Lung (tissue), 11 donors: ENCODE measurements at regions not wholly inside any gene's neighbourhood (a gene's known extent, or its start where the extent isn't known, plus 50 kb on each side); places are given as distances from the start of the nearest gene placed in this dataset.

Experiments used
- ATAC-seq: fragments of 200-7000 bp; cut with Tn5 transposase; one replicate; pipeline ENCODE4 v1.9.1; 2020; ENCODE audit warnings: moderate number of reproducible peaks; ENCODE audit not compliant: insufficient read depth, low FRiP score
- DNase-seq, 3 donors: peaks; one replicate each; pipeline ENCODE4 v3.0.0-alpha.2; 2013 to 2017
- H3K27ac ChIP-seq, 2 donors: one replicate each; pipeline ENCODE4 v1.5.1; 2013; ENCODE audit warnings: mild to moderate bottlenecking in 2 of 2, moderate library complexity in 2 of 2, control low read depth in 1 of 2, inconsistent platforms in 1 of 2, low read depth in 1 of 2, low read length in 1 of 2
- H3K27me3 ChIP-seq, 3 donors: one replicate each; pipeline ENCODE4 v1.5.1; 2013; ENCODE audit warnings: low read length in 2 of 3; ENCODE audit not compliant: control insufficient read depth in 3 of 3, insufficient read depth in 3 of 3
- H3K36me3 ChIP-seq, 4 donors: one replicate each; pipeline ENCODE4 v1.5.1; 2013; ENCODE audit warnings: low read length in 4 of 4, mild to moderate bottlenecking in 1 of 4, moderate library complexity in 1 of 4; ENCODE audit not compliant: control insufficient read depth in 4 of 4, insufficient read depth in 4 of 4
- H3K4me1 ChIP-seq, 5 donors: one replicate each; pipeline ENCODE4 v1.5.1; 2013; ENCODE audit warnings: low read length in 5 of 5, mild to moderate bottlenecking in 2 of 5, moderate library complexity in 1 of 5; ENCODE audit not compliant: control insufficient read depth in 5 of 5, insufficient read depth in 5 of 5
- H3K4me3 ChIP-seq: one replicate; pipeline ENCODE4 v1.5.1; 2013; ENCODE audit warnings: mild to moderate bottlenecking, control low read depth, moderate library complexity
- H3K9ac ChIP-seq, 2 donors: one replicate each; pipeline ENCODE4 v1.5.1; 2013; ENCODE audit warnings: low read length in 2 of 2, control low read depth in 1 of 2; ENCODE audit not compliant: insufficient read depth in 1 of 2
- H3K9me3 ChIP-seq, 4 donors: one replicate each; pipeline ENCODE4 v1.5.1; 2013; ENCODE audit warnings: low read length in 3 of 4, mild to moderate bottlenecking in 1 of 4, moderate library complexity in 1 of 4; ENCODE audit not compliant: control insufficient read depth in 4 of 4, insufficient read depth in 3 of 4
- WGBS, 2 donors: extraction: QIAGEN DNeasy Blood & Tissue Kit; methylation state at CpG; one replicate each; pipeline ENCODE4 v1.1.7; 2013; 5-methylcytosine and 5-hydroxymethylcytosine counted together
- TF ChIP-seq, protein P1 (sequence below): IDR thresholded peaks from 2 replicates; pipeline ENCODE4 v1.5.1; 2012; ENCODE audit warnings: mild to moderate bottlenecking; ENCODE audit errors: control extremely low read depth, extremely low read depth
- donor health status: control.
- donor health status: control.
- donor health status: Bipolar disorder and iron deficiency.
- donor health status: healthy.
- donor health status: DM: yes; HTN: yes; CAD: no.

DNA sequence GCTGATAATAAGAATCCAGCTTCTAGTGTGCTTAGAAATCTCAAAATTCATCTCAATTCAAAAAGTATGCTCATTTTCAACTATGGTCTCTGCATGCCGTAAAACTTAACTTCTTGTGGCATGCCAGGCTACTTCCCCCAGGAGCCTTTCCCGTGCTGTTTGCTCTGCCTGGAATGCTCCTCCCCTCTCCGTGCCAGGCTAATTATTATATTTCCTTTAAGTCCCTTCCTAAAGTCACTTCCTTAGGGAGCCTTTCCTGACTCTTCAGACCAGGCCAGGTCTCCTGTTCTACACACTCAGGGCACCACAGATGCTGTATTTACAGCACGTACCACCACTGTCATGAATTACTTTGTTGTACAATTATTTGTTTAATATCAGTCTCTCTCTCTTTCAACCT is 67.1 kb upstream of the PPP2R5A start:
- Histone ChIP-seq H3K4me1 (peaks cover 4 to 32% (median 12%) of the 10 kb centered on the region in 5 donors), H3K4me3 (no peak overlapping the region), H3K9ac (no peak overlapping the region), H3K36me3 (no peaks in the 10 kb centered on the region), H3K9me3 (no peaks in the 10 kb centered on the region), H3K27me3 (no peaks in the 10 kb centered on the region), H3K27ac (peak overlapping the region in 1 of 2 donors; percentile 56)
- DNase-seq (peak in 1 of 3 donors; percentile 39), ATAC-seq (no peak)
- WGBS, 2 donors: 44 to 65% methylated on average over 4 of the region's 4 CpGs
- TF ChIP-seq, protein P1, sequence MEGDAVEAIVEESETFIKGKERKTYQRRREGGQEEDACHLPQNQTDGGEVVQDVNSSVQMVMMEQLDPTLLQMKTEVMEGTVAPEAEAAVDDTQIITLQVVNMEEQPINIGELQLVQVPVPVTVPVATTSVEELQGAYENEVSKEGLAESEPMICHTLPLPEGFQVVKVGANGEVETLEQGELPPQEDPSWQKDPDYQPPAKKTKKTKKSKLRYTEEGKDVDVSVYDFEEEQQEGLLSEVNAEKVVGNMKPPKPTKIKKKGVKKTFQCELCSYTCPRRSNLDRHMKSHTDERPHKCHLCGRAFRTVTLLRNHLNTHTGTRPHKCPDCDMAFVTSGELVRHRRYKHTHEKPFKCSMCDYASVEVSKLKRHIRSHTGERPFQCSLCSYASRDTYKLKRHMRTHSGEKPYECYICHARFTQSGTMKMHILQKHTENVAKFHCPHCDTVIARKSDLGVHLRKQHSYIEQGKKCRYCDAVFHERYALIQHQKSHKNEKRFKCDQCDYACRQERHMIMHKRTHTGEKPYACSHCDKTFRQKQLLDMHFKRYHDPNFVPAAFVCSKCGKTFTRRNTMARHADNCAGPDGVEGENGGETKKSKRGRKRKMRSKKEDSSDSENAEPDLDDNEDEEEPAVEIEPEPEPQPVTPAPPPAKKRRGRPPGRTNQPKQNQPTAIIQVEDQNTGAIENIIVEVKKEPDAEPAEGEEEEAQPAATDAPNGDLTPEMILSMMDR: no peak

DNA sequence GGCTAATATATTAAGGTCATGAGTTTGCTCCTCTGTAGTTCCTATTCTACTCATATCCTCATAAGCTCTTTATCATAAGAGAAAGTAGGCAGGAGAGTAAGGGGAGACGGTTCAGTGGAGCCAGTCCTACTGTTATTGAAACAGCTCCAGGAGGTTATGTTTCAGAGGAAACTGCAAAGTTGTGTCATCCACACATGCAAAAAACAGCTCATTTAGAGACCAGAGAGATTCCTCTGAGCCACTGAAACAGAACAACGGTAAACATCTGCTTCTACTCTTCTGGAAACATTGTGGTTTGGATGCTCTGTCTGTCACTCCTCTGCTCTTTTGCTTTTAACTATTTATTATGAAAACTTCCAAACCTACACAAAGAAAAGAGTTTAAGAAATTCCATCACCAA is 66.3 kb upstream of the PPP2R5A start:
- TF ChIP-seq, protein P1: no peak
- Histone ChIP-seq H3K4me3 (no peak overlapping the region), H3K36me3 (no peaks in the 10 kb centered on the region), H3K27me3 (no peaks in the 10 kb centered on the region), H3K27ac (no peak overlapping the region), H3K9ac (no peak overlapping the region), H3K9me3 (no peaks in the 10 kb centered on the region), H3K4me1 (peaks cover 4 to 29% (median 12%) of the 10 kb centered on the region in 5 donors)
- peak in 2 of 3 donors; percentile 60 to 74 for DNase-seq
- ATAC-seq: no peak
- WGBS, 2 donors: 13 to 15% methylated on average over 2 of the region's 2 CpGs

DNA sequence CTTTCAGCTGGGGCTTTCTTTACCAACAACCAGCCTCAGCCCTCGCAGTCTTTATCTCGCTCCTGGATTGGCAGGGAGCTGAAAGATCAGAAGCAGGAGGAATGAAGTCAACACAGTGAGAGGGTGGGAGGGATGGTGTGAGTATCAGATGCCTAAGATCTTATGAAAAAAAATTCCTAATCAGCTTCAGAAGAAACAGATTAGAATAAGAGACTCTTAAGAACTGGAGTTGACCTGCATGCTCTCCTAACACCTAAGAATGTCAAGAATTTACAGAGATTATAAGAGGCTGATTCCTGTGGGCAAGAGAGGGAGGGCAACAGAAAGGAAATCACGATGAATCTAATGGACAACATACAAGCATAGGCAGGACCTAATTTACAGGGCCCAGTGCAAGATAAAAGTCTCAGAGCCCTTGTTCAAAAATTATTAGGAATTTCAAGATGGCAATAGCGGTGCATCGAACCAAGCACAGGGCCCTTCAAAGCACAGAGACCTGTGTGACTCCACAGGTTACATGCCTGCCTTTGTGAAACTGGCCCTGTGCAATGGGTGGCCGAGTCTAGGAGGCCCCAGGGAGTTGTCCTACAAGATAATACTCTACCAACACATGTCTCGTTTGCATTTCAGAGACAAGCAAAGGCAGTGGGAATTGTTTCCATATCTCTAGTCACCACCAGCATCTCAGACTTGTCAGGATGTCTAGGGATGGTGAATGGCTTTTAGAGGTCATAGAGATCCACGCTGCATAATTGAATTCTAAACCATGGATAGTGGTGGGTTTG is 65.3 kb upstream of the PPP2R5A start:
- DNase-seq: peak; percentile 38 to 71 (median 56)
- Histone ChIP-seq H3K27ac (no peak overlapping the region), H3K36me3 (no peaks in the 10 kb centered on the region), H3K4me1 (peaks cover 4 to 23% (median 12%) of the 10 kb centered on the region in 5 donors), H3K9me3 (no peaks in the 10 kb centered on the region), H3K9ac (no peak overlapping the region), H3K27me3 (no peaks in the 10 kb centered on the region), H3K4me3 (no peak overlapping the region)
- 72 to 89% methylated on average over 8 of the region's 8 CpGs for WGBS, 2 donors
- TF ChIP-seq, protein P1: no peak
- peak; percentile 78 for ATAC-seq

DNA sequence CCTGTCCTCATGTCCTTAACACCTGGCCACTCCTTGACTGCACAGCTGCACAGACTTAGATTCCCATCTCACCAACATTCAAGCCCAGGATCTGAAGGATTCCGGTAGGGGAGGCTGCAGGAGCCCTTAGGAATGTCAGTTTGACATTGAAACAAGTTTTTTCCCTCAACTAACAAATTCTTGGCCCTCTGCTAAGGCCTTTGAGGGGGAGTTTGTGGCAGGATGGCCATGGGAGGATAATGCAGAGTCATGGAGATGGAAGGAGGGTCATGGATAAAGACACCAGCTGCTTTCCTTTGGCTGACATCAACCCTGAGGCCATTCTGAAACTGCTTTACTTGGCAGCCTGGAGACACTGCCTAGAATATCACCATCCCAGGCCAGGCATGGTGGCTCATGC is 63.4 kb upstream of the PPP2R5A start:
- Histone ChIP-seq H3K9me3 (no peaks in the 10 kb centered on the region), H3K27me3 (no peaks in the 10 kb centered on the region), H3K36me3 (no peaks in the 10 kb centered on the region), H3K4me3 (no peak overlapping the region), H3K9ac (no peak overlapping the region), H3K4me1 (peaks cover 4 to 32% (median 12%) of the 10 kb centered on the region in 5 donors), H3K27ac (no peak overlapping the region)
- peak in 2 of 3 donors; percentile 20 to 45 for DNase-seq
- ATAC-seq: no peak
- 73 to 83% methylated on average over 1 of the region's 1 CpG for WGBS, 2 donors
- TF ChIP-seq, protein P1: no peak
